ENCODE measurements at regions not wholly inside any gene's neighbourhood (a gene's known extent, or its start where the extent isn't known, plus 50 kb on each side); places are given as distances from the start of the nearest gene placed in this dataset.
"Not testable (repeated sequence)": the region's sequence is repeated elsewhere in the genome, so short reads cannot be mapped to it uniquely, and the experiment has no call there.

- H3K27ac ChIP-seq, result no peak overlapping the region
- no peak for TF ChIP-seq ZFX (IDR thresholded peaks at IDR 0.05; ENCODE audit: borderline replicate concordance)
- no peak for TF ChIP-seq CTCF (IDR thresholded peaks at IDR 0.05)
Measured at GRCh38 chr22:49400941-49401598, 426.6 kb downstream of the BRD1 start.

- no peak overlapping the region for H3K27ac ChIP-seq
- TF ChIP-seq CTCF (IDR thresholded peaks at IDR 0.05) (no peak), ZFX (IDR thresholded peaks at IDR 0.05; ENCODE audit: borderline replicate concordance) (no peak)
Measured at GRCh38 chr22:49400136-49400940, 427.3 kb downstream of the BRD1 start.

- TF ChIP-seq ZFX (IDR thresholded peaks at IDR 0.05; ENCODE audit: borderline replicate concordance) (no peak), CTCF (IDR thresholded peaks at IDR 0.05) (no peak)
- H3K27ac ChIP-seq, result no peak overlapping the region
Measured at GRCh38 chr22:49398646-49399045, 429.0 kb downstream of the BRD1 start.

GRCh38 chr22:49398115-49398514, 429.6 kb downstream of the BRD1 start:
- no peak overlapping the region for H3K27ac ChIP-seq
- TF ChIP-seq ZFX (IDR thresholded peaks at IDR 0.05; ENCODE audit: borderline replicate concordance) (no peak), CTCF (IDR thresholded peaks at IDR 0.05) (no peak)

- H3K27ac ChIP-seq, result no peak overlapping the region
- TF ChIP-seq ZFX (IDR thresholded peaks at IDR 0.05; ENCODE audit: borderline replicate concordance) (no peak), CTCF (IDR thresholded peaks at IDR 0.05) (no peak)
Measured at GRCh38 chr22:49396817-49397216, 430.9 kb downstream of the BRD1 start.

GRCh38 chr22:49395617-49396016, 432.1 kb downstream of the BRD1 start:
- TF ChIP-seq CTCF (IDR thresholded peaks at IDR 0.05) (no peak), ZFX (IDR thresholded peaks at IDR 0.05; ENCODE audit: borderline replicate concordance) (no peak)
- H3K27ac ChIP-seq, result no peak overlapping the region

- H3K27ac ChIP-seq, result not testable (repeated sequence)
Measured at GRCh38 chr22:49395062-49395461, 432.6 kb downstream of the BRD1 start.
